ENCODE measurements at regions not wholly inside any gene's neighbourhood (a gene's known extent, or its start where the extent isn't known, plus 50 kb on each side); places are given as distances from the start of the nearest gene placed in this dataset.

- DNase-seq (ENCODE audit: low read depth), result no peak
Observed at GRCh38 chr1:238001818-238002217, 111.1 kb upstream of the ZP4 start.

GRCh38 chr1:237999426-238000052, 108.8 kb upstream of the ZP4 start:
- DNase-seq (ENCODE audit: low read depth), result no peak

GRCh38 chr1:237998581-237998980, 107.9 kb upstream of the ZP4 start:
- no peak for DNase-seq (ENCODE audit: low read depth)

GRCh38 chr1:237983496-237983895, 92.8 kb upstream of the ZP4 start:
- DNase-seq (ENCODE audit: low read depth), result no peak

GRCh38 chr1:237981223-237981622, 90.5 kb upstream of the ZP4 start:
- DNase-seq (ENCODE audit: low read depth), result no peak

- no peak for DNase-seq (ENCODE audit: low read depth)
Observed at GRCh38 chr1:237976331-237976730, 85.6 kb upstream of the ZP4 start.

GRCh38 chr1:237975903-237976302, 85.2 kb upstream of the ZP4 start:
- no peak for DNase-seq (ENCODE audit: low read depth)

GRCh38 chr1:237975376-237975775, 84.7 kb upstream of the ZP4 start:
- no peak for DNase-seq (ENCODE audit: low read depth)

GRCh38 chr1:237972186-237972585, 81.5 kb upstream of the ZP4 start:
- no peak for DNase-seq (ENCODE audit: low read depth)

GRCh38 chr1:237962985-237963384, 72.3 kb upstream of the ZP4 start:
- no peak for DNase-seq (ENCODE audit: low read depth)

- DNase-seq (ENCODE audit: low read depth), result no peak
Observed at GRCh38 chr1:237961754-237962153, 71.0 kb upstream of the ZP4 start.

- no peak for DNase-seq (ENCODE audit: low read depth)
Observed at GRCh38 chr1:237959838-237960237, 69.1 kb upstream of the ZP4 start.

GRCh38 chr1:237953238-237953637, 62.5 kb upstream of the ZP4 start:
- DNase-seq (ENCODE audit: low read depth), result no peak

Data from GM04504 (cell line).